SK-N-MC (cell line): ENCODE measurements at regions not wholly inside any gene's neighbourhood (a gene's known extent, or its start where the extent isn't known, plus 50 kb on each side); places are given as distances from the start of the nearest gene placed in this dataset.

Experiments used
- DNase-seq: peaks from one replicate; pipeline ENCODE4 v3.0.0-alpha.2; 2011; ENCODE audit warnings: low read depth, low spot score
- H3K27ac ChIP-seq: fragments of 200-600 bp; sonication (generic); 2 replicates; pipeline ENCODE4 v1.5.1; 2016; ENCODE audit warnings: mixed run types
- H3K36me3 ChIP-seq: fragments of 200-600 bp; sonication (generic); 2 replicates; pipeline ENCODE4 v1.6.1; 2017; ENCODE audit warnings: antibody characterized with exemption, low read length, mixed read lengths; ENCODE audit not compliant: insufficient read depth
- H3K4me3 ChIP-seq: fragments of 200-600 bp; sonication (generic); 2 replicates; pipeline ENCODE4 v1.5.1; 2016
- H3K9ac ChIP-seq: fragments of 200-600 bp; sonication (generic); 2 replicates; pipeline ENCODE4 v1.8.0; 2017; ENCODE audit warnings: mixed run types, mixed read lengths; ENCODE audit not compliant: insufficient read length
- H3K9me3 ChIP-seq: fragments of 200-600 bp; sonication (generic); 2 replicates; pipeline ENCODE4 v1.6.1; 2017; ENCODE audit warnings: low read depth, mild to moderate bottlenecking, antibody characterized with exemption, low read length, moderate library complexity, mixed read lengths
- EZH2 ChIP-seq: fragments of 200-600 bp; sonication (generic); IDR thresholded peaks from one replicate; pipeline ENCODE4 v1.6.1; 2017; ENCODE audit warnings: antibody characterized with exemption
- FOXP2 ChIP-seq: optimal IDR thresholded peaks from 2 replicates; pipeline ENCODE3; 2011; ENCODE audit warnings: mild to moderate bottlenecking, moderate library complexity; ENCODE audit not compliant: insufficient read depth; ENCODE audit errors: extremely low read length, control extremely low read depth
- POLR2AphosphoS5 ChIP-seq: IDR thresholded peaks from 2 replicates; pipeline ENCODE4 v1.6.1; 2012; ENCODE audit warnings: mild to moderate bottlenecking, low read depth, low read length, borderline replicate concordance

- no peaks in the 10 kb centered on the region for H3K9me3 ChIP-seq
- H3K4me3 ChIP-seq = no peak overlapping the region
- no peak overlapping the region for H3K27ac ChIP-seq
- H3K9ac ChIP-seq = no peak overlapping the region
- no peaks in the 10 kb centered on the region for H3K36me3 ChIP-seq
- TF ChIP-seq POLR2AphosphoS5 (no peak), FOXP2 (no peak), EZH2 (no peak)
- no peak for DNase-seq
Observed at GRCh38 chr10:8566737-8567136, 512.2 kb downstream of the GATA3 start.

- H3K9ac ChIP-seq = no peak overlapping the region
- TF ChIP-seq EZH2 = no peak
- no peak for TF ChIP-seq POLR2AphosphoS5
- no peaks in the 10 kb centered on the region for H3K36me3 ChIP-seq
- no peaks in the 10 kb centered on the region for H3K9me3 ChIP-seq
- H3K4me3 ChIP-seq = no peak overlapping the region
- DNase-seq = no peak
- H3K27ac ChIP-seq = no peak overlapping the region
Observed at GRCh38 chr10:8568401-8568800, 513.9 kb downstream of the GATA3 start.

GRCh38 chr10:8575620-8576019 lies 521.1 kb downstream of the GATA3 start:
- no peaks in the 10 kb centered on the region for H3K36me3 ChIP-seq
- H3K27ac ChIP-seq = no peak overlapping the region
- no peak for DNase-seq
- H3K9me3 ChIP-seq = no peaks in the 10 kb centered on the region
- H3K9ac ChIP-seq = no peak overlapping the region
- H3K4me3 ChIP-seq = no peak overlapping the region
- TF ChIP-seq POLR2AphosphoS5 (no peak), EZH2 (no peak), FOXP2 (no peak)

- no peak overlapping the region for H3K27ac ChIP-seq
- H3K36me3 ChIP-seq = no peaks in the 10 kb centered on the region
- no peak overlapping the region for H3K4me3 ChIP-seq
- DNase-seq = no peak
- no peaks in the 10 kb centered on the region for H3K9me3 ChIP-seq
- H3K9ac ChIP-seq = no peak overlapping the region
- TF ChIP-seq EZH2 (no peak), POLR2AphosphoS5 (no peak), FOXP2 (no peak)
Observed at GRCh38 chr10:8576281-8576680, 521.8 kb downstream of the GATA3 start.

GRCh38 chr10:8576911-8577310 lies 522.4 kb downstream of the GATA3 start:
- DNase-seq = no peak
- H3K4me3 ChIP-seq = no peak overlapping the region
- no peak overlapping the region for H3K27ac ChIP-seq
- no peak overlapping the region for H3K9ac ChIP-seq
- no peaks in the 10 kb centered on the region for H3K36me3 ChIP-seq
- TF ChIP-seq EZH2 (no peak), POLR2AphosphoS5 (no peak), FOXP2 (no peak)
- H3K9me3 ChIP-seq = no peaks in the 10 kb centered on the region

- Histone ChIP-seq H3K27ac (no peak overlapping the region), H3K9me3 (no peaks in the 10 kb centered on the region), H3K36me3 (no peaks in the 10 kb centered on the region), H3K4me3 (no peak overlapping the region), H3K9ac (no peak overlapping the region)
- no peak for DNase-seq
- TF ChIP-seq FOXP2 (no peak), POLR2AphosphoS5 (no peak), EZH2 (no peak)
Observed at GRCh38 chr10:8577686-8578085, 523.2 kb downstream of the GATA3 start.

- no peak for TF ChIP-seq POLR2AphosphoS5
- TF ChIP-seq EZH2 = no peak
- TF ChIP-seq FOXP2 = no peak
- Histone ChIP-seq H3K9ac (no peak overlapping the region), H3K4me3 (no peak overlapping the region), H3K36me3 (no peaks in the 10 kb centered on the region), H3K9me3 (no peaks in the 10 kb centered on the region), H3K27ac (no peak overlapping the region)
- DNase-seq = no peak
Observed at GRCh38 chr10:8581521-8582225, 527.2 kb downstream of the GATA3 start.

- H3K9ac ChIP-seq = no peak overlapping the region
- DNase-seq = no peak
- no peak overlapping the region for H3K4me3 ChIP-seq
- TF ChIP-seq POLR2AphosphoS5 = no peak
- no peak for TF ChIP-seq EZH2
- no peak for TF ChIP-seq FOXP2
- no peaks in the 10 kb centered on the region for H3K9me3 ChIP-seq
- H3K36me3 ChIP-seq = no peaks in the 10 kb centered on the region
- no peak overlapping the region for H3K27ac ChIP-seq
Observed at GRCh38 chr10:8583096-8583495, 528.6 kb downstream of the GATA3 start.

GRCh38 chr10:8584666-8585065 lies 530.2 kb downstream of the GATA3 start:
- Histone ChIP-seq H3K9me3 (no peaks in the 10 kb centered on the region), H3K9ac (no peak overlapping the region), H3K4me3 (no peak overlapping the region), H3K27ac (no peak overlapping the region), H3K36me3 (no peaks in the 10 kb centered on the region)
- TF ChIP-seq EZH2 = no peak
- TF ChIP-seq FOXP2 = no peak
- no peak for TF ChIP-seq POLR2AphosphoS5
- DNase-seq = no peak
